Stomach (tissue), 8 donors: ENCODE measurements at regions not wholly inside any gene's neighbourhood (a gene's known extent, or its start where the extent isn't known, plus 50 kb on each side); places are given as distances from the start of the nearest gene placed in this dataset.

Experiments
- DNase-seq, 2 donors: peaks; one replicate each; pipeline versions ENCODE4 v3.0.0 to v3.0.0-alpha.2; 2013 to 2019
- H3K27ac ChIP-seq, 5 donors: fragments of 200-600 bp in 4 of 5; sonication (generic) in 4 of 5; one replicate each; pipeline ENCODE4 v1.5.1; 2013 to 2019; ENCODE audit warnings: mild to moderate bottlenecking in 1 of 5, moderate library complexity in 1 of 5
- H3K27me3 ChIP-seq, 3 donors: fragments of 200-600 bp; sonication (generic); one replicate each; pipeline ENCODE4 v1.5.1; 2017 to 2019; ENCODE audit warnings: mixed run types in 1 of 3
- H3K36me3 ChIP-seq, 4 donors: fragments of 200-600 bp; sonication (generic); 1 replicate in 3 of 4; 2 replicates in 1 of 4; pipeline ENCODE4 v1.5.1; 2016 to 2019
- H3K4me1 ChIP-seq, 4 donors: fragments of 200-600 bp; sonication (generic); one replicate each; pipeline ENCODE4 v1.5.1; 2016 to 2019
- H3K4me3 ChIP-seq, 4 donors: fragments of 200-600 bp; sonication (generic) in 3 of 4; one replicate each; pipeline ENCODE4 v1.5.1; 2016 to 2019; ENCODE audit warnings: mild to moderate bottlenecking in 1 of 4
- H3K9me3 ChIP-seq, 4 donors: fragments of 200-600 bp; sonication (generic); one replicate each; pipeline ENCODE4 v1.5.1; 2016 to 2019
- CTCF ChIP-seq, 7 experiments: fragments of 450-650 bp in 4 of 7; fragments of 200-600 bp in 3 of 7; sonication (generic) in 3 of 7; IDR thresholded peaks; one replicate each; pipeline ENCODE4 v1.5.1; 2016 to 2019; ENCODE audit warnings: antibody characterized with exemption in 7 of 7, control low read depth in 2 of 7, mild to moderate bottlenecking in 1 of 7
- EP300 ChIP-seq: sonication (generic); formaldehyde crosslinking; IDR thresholded peaks from one replicate; pipeline ENCODE4 v1.6.1; 2017; ENCODE audit warnings: antibody characterized with exemption
- POLR2A ChIP-seq, 4 donors: fragments of 450-650 bp; IDR thresholded peaks; one replicate each; pipeline ENCODE4 v1.6.1; 2016; ENCODE audit warnings: antibody characterized with exemption in 4 of 4, control low read depth in 2 of 4, mild to moderate bottlenecking in 1 of 4, moderate library complexity in 1 of 4
- POLR2AphosphoS5 ChIP-seq, 3 donors: sonication (generic); formaldehyde crosslinking; IDR thresholded peaks; one replicate each; pipeline ENCODE4 v1.6.1; 2016; ENCODE audit warnings: antibody characterized with exemption in 3 of 3
- WGBS, 5 donors: extraction: QIAGEN DNeasy Blood & Tissue Kit in 3 of 5; methylation state at CpG; one replicate each; pipeline versions ENCODE4 v1.1.5 to v1.1.7; 2013 to 2018; 5-methylcytosine and 5-hydroxymethylcytosine counted together
- intact Hi-C: fragments of 100-400 bp; cut with DNase I; formaldehyde crosslinking; loops from one replicate; pipeline ENCODE4 v1.15.1; 2023; ENCODE audit warnings: low total_unique reads
- donor health status: healthy with polysubstance abuse.
- donor health status: Bipolar disorder and iron deficiency.
- donor health status: healthy.

- Histone ChIP-seq H3K36me3 (no peaks in the 10 kb centered on the region), H3K27ac (no peak overlapping the region), H3K9me3 (no peaks in the 10 kb centered on the region), H3K4me3 (no peak overlapping the region), H3K4me1 (no peaks in the 10 kb centered on the region), H3K27me3 (no peaks in the 10 kb centered on the region)
- intact Hi-C loops, result no loop called here
- 50 to 63% (median 59%) methylated on average over 2 of the region's 2 CpGs for whole genome bisulfite sequencing, 5 donors
- no peak for DNase-seq
- TF ChIP-seq POLR2A (IDR thresholded peaks at IDR 0.05), result no peak
- TF ChIP-seq EP300, result no peak
- TF ChIP-seq CTCF (IDR thresholded peaks at IDR 0.05), result no peak
- no peak for TF ChIP-seq POLR2AphosphoS5 (IDR thresholded peaks at IDR 0.05)
Measured at GRCh38 chr1:220391491-220391890, 119.2 kb upstream of the RAB3GAP2 start.

- no peaks in the 10 kb centered on the region for H3K27me3 ChIP-seq
- peaks cover 0 to 14% (median 3%) of the 10 kb centered on the region in 4 donors for H3K9me3 ChIP-seq
- no peak overlapping the region for H3K4me3 ChIP-seq
- DNase-seq, result no peak
- intact Hi-C loops, result no loop called here
- H3K4me1 ChIP-seq, result no peaks in the 10 kb centered on the region
- no peaks in the 10 kb centered on the region for H3K36me3 ChIP-seq
- 91 to 96% (median 92%) methylated on average over 5 of the region's 5 CpGs for WGBS, 5 donors
- no peak for TF ChIP-seq EP300
- TF ChIP-seq POLR2AphosphoS5 (IDR thresholded peaks at IDR 0.05), result no peak
- TF ChIP-seq POLR2A (IDR thresholded peaks at IDR 0.05), result no peak
- no peak for TF ChIP-seq CTCF (IDR thresholded peaks at IDR 0.05)
- no peak overlapping the region for H3K27ac ChIP-seq
Measured at GRCh38 chr1:220389634-220390033, 117.4 kb upstream of the RAB3GAP2 start.

- peaks cover 0 to 5% (median 0%) of the 10 kb centered on the region in 4 donors for H3K4me1 ChIP-seq
- peaks cover 0 to 14% (median 3%) of the 10 kb centered on the region in 4 donors for H3K9me3 ChIP-seq
- no peak for DNase-seq
- H3K27me3 ChIP-seq, result no peaks in the 10 kb centered on the region
- WGBS, 5 donors, result 50 to 58% (median 52%) methylated on average over 3 of the region's 3 CpGs
- no peak overlapping the region for H3K4me3 ChIP-seq
- no peak overlapping the region for H3K27ac ChIP-seq
- intact Hi-C loops, result no loop called here
- no peaks in the 10 kb centered on the region for H3K36me3 ChIP-seq
- TF ChIP-seq POLR2A (IDR thresholded peaks at IDR 0.05), result no peak
- TF ChIP-seq POLR2AphosphoS5 (IDR thresholded peaks at IDR 0.05), result no peak
- no peak for TF ChIP-seq CTCF (IDR thresholded peaks at IDR 0.05)
- TF ChIP-seq EP300, result no peak
Measured at GRCh38 chr1:220386494-220387195, 114.4 kb upstream of the RAB3GAP2 start.

GRCh38 chr1:220385158-220385557 is 112.9 kb upstream of the RAB3GAP2 start:
- TF ChIP-seq EP300, result no peak
- no peak for TF ChIP-seq POLR2AphosphoS5 (IDR thresholded peaks at IDR 0.05)
- TF ChIP-seq CTCF (IDR thresholded peaks at IDR 0.05), result no peak
- TF ChIP-seq POLR2A (IDR thresholded peaks at IDR 0.05), result no peak
- H3K4me3 ChIP-seq, result no peak overlapping the region
- H3K36me3 ChIP-seq, result no peaks in the 10 kb centered on the region
- WGBS, 5 donors, result 72 to 92% (median 84%) methylated on average over 1 of the region's 1 CpG
- no peak overlapping the region for H3K27ac ChIP-seq
- DNase-seq, result no peak
- intact Hi-C loops, result no loop called here
- no peaks in the 10 kb centered on the region for H3K27me3 ChIP-seq
- H3K9me3 ChIP-seq, result peaks cover 0 to 14% (median 3%) of the 10 kb centered on the region in 4 donors
- peaks cover 0 to 5% (median 0%) of the 10 kb centered on the region in 4 donors for H3K4me1 ChIP-seq
